Duodenal mucosa (tissue), 2 donors: ENCODE measurements at regions not wholly inside any gene's neighbourhood (a gene's known extent, or its start where the extent isn't known, plus 50 kb on each side); places are given as distances from the start of the nearest gene placed in this dataset.

Experiments used
- H3K27ac ChIP-seq: one replicate; pipeline ENCODE4 v1.7.0; 2013; ENCODE audit warnings: low read depth, low read length
- H3K27me3 ChIP-seq, 2 donors: one replicate each; pipeline ENCODE4 v1.7.0; 2013; ENCODE audit warnings: low read length in 2 of 2, control low read depth in 1 of 2; ENCODE audit not compliant: insufficient read depth in 2 of 2, control insufficient read depth in 1 of 2
- H3K36me3 ChIP-seq, 2 donors: one replicate each; pipeline ENCODE4 v1.7.0; 2013; ENCODE audit warnings: low read length in 2 of 2, control low read depth in 1 of 2; ENCODE audit not compliant: insufficient read depth in 2 of 2, control insufficient read depth in 1 of 2
- H3K4me1 ChIP-seq, 2 donors: one replicate each; pipeline ENCODE4 v1.7.0; 2013; ENCODE audit warnings: low read length in 2 of 2, control low read depth in 1 of 2; ENCODE audit not compliant: insufficient read depth in 2 of 2, control insufficient read depth in 1 of 2
- H3K4me3 ChIP-seq, 2 donors: one replicate each; pipeline ENCODE4 v1.7.0; 2013; ENCODE audit warnings: low read length in 2 of 2, low read depth in 1 of 2
- H3K9ac ChIP-seq, 2 donors: one replicate each; pipeline ENCODE4 v1.7.0; 2013; ENCODE audit warnings: low read length in 2 of 2, low read depth in 1 of 2
- H3K9me3 ChIP-seq, 2 donors: one replicate each; pipeline ENCODE4 v1.7.0; 2013; ENCODE audit warnings: low read length in 2 of 2, control low read depth in 1 of 2; ENCODE audit not compliant: control insufficient read depth in 1 of 2

- Histone ChIP-seq H3K4me3 (no peak overlapping the region), H3K9ac (no peak overlapping the region)
Observed at GRCh38 chr2:10201201-10201600, 78.7 kb downstream of the RRM2 start.

GRCh38 chr2:10202131-10202665 is 79.7 kb downstream of the RRM2 start:
- Histone ChIP-seq H3K4me3 (no peak overlapping the region), H3K36me3 (no peaks in the 10 kb centered on the region), H3K9ac (no peak overlapping the region), H3K9me3 (no peaks in the 10 kb centered on the region), H3K27ac (no peak overlapping the region), H3K4me1 (no peaks in the 10 kb centered on the region), H3K27me3 (no peaks in the 10 kb centered on the region)

More at GRCh38 chr2:10201201-10201600, 78.7 kb downstream of the RRM2 start:
- no peaks in the 10 kb centered on the region for H3K36me3 ChIP-seq
- H3K9me3 ChIP-seq: no peaks in the 10 kb centered on the region
- no peaks in the 10 kb centered on the region for H3K27me3 ChIP-seq
- H3K27ac ChIP-seq: no peak overlapping the region
- H3K4me1 ChIP-seq: no peaks in the 10 kb centered on the region

GRCh38 chr2:10204326-10205161 is 82.0 kb downstream of the RRM2 start:
- Histone ChIP-seq H3K4me3 (no peak overlapping the region), H3K27ac (no peak overlapping the region), H3K4me1 (no peaks in the 10 kb centered on the region), H3K9ac (no peak overlapping the region), H3K9me3 (no peaks in the 10 kb centered on the region), H3K36me3 (no peaks in the 10 kb centered on the region), H3K27me3 (no peaks in the 10 kb centered on the region)

- Histone ChIP-seq H3K27me3 (no peaks in the 10 kb centered on the region), H3K9ac (no peak overlapping the region), H3K4me3 (no peak overlapping the region), H3K9me3 (no peaks in the 10 kb centered on the region), H3K36me3 (no peaks in the 10 kb centered on the region), H3K27ac (no peak overlapping the region), H3K4me1 (no peaks in the 10 kb centered on the region)
Observed at GRCh38 chr2:10205162-10205475, 82.6 kb downstream of the RRM2 start.

- no peak overlapping the region for H3K27ac ChIP-seq
- H3K9me3 ChIP-seq: no peaks in the 10 kb centered on the region
- H3K27me3 ChIP-seq: no peaks in the 10 kb centered on the region
- no peak overlapping the region for H3K4me3 ChIP-seq
- H3K9ac ChIP-seq: no peak overlapping the region
- no peaks in the 10 kb centered on the region for H3K36me3 ChIP-seq
- H3K4me1 ChIP-seq: no peaks in the 10 kb centered on the region
Observed at GRCh38 chr2:10208736-10209135, 86.2 kb downstream of the RRM2 start.

- no peaks in the 10 kb centered on the region for H3K27me3 ChIP-seq
- H3K9me3 ChIP-seq: no peaks in the 10 kb centered on the region
- H3K27ac ChIP-seq: no peak overlapping the region
- no peak overlapping the region for H3K9ac ChIP-seq
- H3K4me1 ChIP-seq: no peaks in the 10 kb centered on the region
- H3K4me3 ChIP-seq: no peak overlapping the region
- no peaks in the 10 kb centered on the region for H3K36me3 ChIP-seq
Observed at GRCh38 chr2:10209406-10209935, 86.9 kb downstream of the RRM2 start.

- Histone ChIP-seq H3K9ac (no peak overlapping the region), H3K27me3 (no peaks in the 10 kb centered on the region), H3K9me3 (no peaks in the 10 kb centered on the region), H3K36me3 (no peaks in the 10 kb centered on the region), H3K4me3 (no peak overlapping the region), H3K4me1 (no peaks in the 10 kb centered on the region), H3K27ac (no peak overlapping the region)
Observed at GRCh38 chr2:10210336-10210735, 87.8 kb downstream of the RRM2 start.

GRCh38 chr2:10211844-10212422 is 89.4 kb downstream of the RRM2 start:
- H3K27ac ChIP-seq: no peak overlapping the region
- H3K36me3 ChIP-seq: no peaks in the 10 kb centered on the region
- H3K9ac ChIP-seq: no peak overlapping the region
- no peaks in the 10 kb centered on the region for H3K27me3 ChIP-seq
- no peaks in the 10 kb centered on the region for H3K4me1 ChIP-seq
- H3K4me3 ChIP-seq: no peak overlapping the region
- no peaks in the 10 kb centered on the region for H3K9me3 ChIP-seq

- Histone ChIP-seq H3K36me3 (no peaks in the 10 kb centered on the region), H3K4me3 (no peak overlapping the region), H3K9ac (no peak overlapping the region), H3K4me1 (no peaks in the 10 kb centered on the region), H3K27ac (no peak overlapping the region), H3K9me3 (no peaks in the 10 kb centered on the region), H3K27me3 (no peaks in the 10 kb centered on the region)
Observed at GRCh38 chr2:10212827-10213226, 89.9 kb upstream of the HPCAL1 start.

GRCh38 chr2:10214179-10214578 is 88.5 kb upstream of the HPCAL1 start:
- H3K4me3 ChIP-seq: no peak overlapping the region
- H3K9me3 ChIP-seq: no peaks in the 10 kb centered on the region
- H3K27ac ChIP-seq: no peak overlapping the region
- H3K27me3 ChIP-seq: no peaks in the 10 kb centered on the region
- no peak overlapping the region for H3K9ac ChIP-seq
- no peaks in the 10 kb centered on the region for H3K36me3 ChIP-seq
- H3K4me1 ChIP-seq: no peaks in the 10 kb centered on the region
